Esophagus (tissue), 2 donors: ENCODE measurements at regions not wholly inside any gene's neighbourhood (a gene's known extent, or its start where the extent isn't known, plus 50 kb on each side); places are given as distances from the start of the nearest gene placed in this dataset.

ENCODE experiments used
- H3K27ac ChIP-seq, 2 donors: one replicate each; pipeline ENCODE4 v1.5.1; 2013; ENCODE audit warnings: low read depth in 2 of 2, mild to moderate bottlenecking in 2 of 2, inconsistent platforms in 1 of 2, low read length in 1 of 2, moderate library complexity in 1 of 2
- H3K27me3 ChIP-seq, 2 donors: one replicate each; pipeline ENCODE4 v1.6.1; 2013; ENCODE audit warnings: low read length in 2 of 2, control low read depth in 1 of 2, mild to moderate bottlenecking in 1 of 2; ENCODE audit not compliant: insufficient read depth in 2 of 2, control insufficient read depth in 1 of 2
- H3K36me3 ChIP-seq, 2 donors: one replicate each; pipeline ENCODE4 v1.6.1; 2013; ENCODE audit warnings: low read length in 1 of 2; ENCODE audit not compliant: control insufficient read depth in 2 of 2, insufficient read depth in 2 of 2
- H3K4me1 ChIP-seq, 2 donors: one replicate each; pipeline ENCODE4 v1.6.1; 2013; ENCODE audit warnings: low read length in 1 of 2; ENCODE audit not compliant: control insufficient read depth in 2 of 2, insufficient read depth in 2 of 2
- H3K4me3 ChIP-seq, 2 donors: one replicate each; pipeline ENCODE4 v1.5.1; 2013; ENCODE audit warnings: low read length in 2 of 2, mild to moderate bottlenecking in 2 of 2, low read depth in 1 of 2, moderate library complexity in 1 of 2
- H3K9me3 ChIP-seq, 2 donors: one replicate each; pipeline ENCODE4 v1.6.1; 2013; ENCODE audit warnings: mild to moderate bottlenecking in 2 of 2, low read depth in 1 of 2, low read length in 1 of 2, moderate library complexity in 1 of 2; ENCODE audit not compliant: control insufficient read depth in 2 of 2, insufficient read depth in 1 of 2
- whole genome bisulfite sequencing, 2 donors: extraction: QIAGEN DNeasy Blood & Tissue Kit; methylation state at CpG; one replicate each; pipeline ENCODE4 v1.1.7; 2013; 5-methylcytosine and 5-hydroxymethylcytosine counted together
- donor health status: healthy with polysubstance abuse.
- donor health status: Bipolar disorder and iron deficiency.

DNA sequence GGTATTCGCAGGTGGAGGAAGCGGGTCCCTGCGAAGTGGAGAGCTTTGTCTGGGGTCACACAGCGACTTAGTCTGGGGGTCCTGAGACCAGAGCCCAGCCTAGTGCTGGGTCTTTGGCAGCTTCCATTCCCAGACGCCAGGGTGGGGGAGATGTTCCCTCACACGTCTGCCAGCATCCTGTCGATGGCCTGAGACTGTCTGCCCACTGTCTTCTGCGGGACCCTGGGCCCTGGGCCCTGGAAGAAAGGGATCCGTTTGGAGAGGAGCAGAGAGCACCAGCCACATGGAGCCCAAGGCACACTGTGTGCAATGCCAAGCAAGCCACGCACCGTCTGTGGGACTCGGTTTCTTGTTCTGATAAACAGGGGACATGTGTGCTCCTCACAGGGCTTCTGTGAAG lies 197.2 kb downstream of the KIF26A start:
- WGBS, 2 donors: 84 to 90% methylated on average over 12 of the region's 12 CpGs
- Histone ChIP-seq H3K27me3 (peaks cover 0 to 3% of the 10 kb centered on the region in 2 donors), H3K4me3 (no peak overlapping the region), H3K27ac (no peak overlapping the region), H3K4me1 (no peaks in the 10 kb centered on the region), H3K36me3 (no peaks in the 10 kb centered on the region), H3K9me3 (peaks cover 2 to 6% of the 10 kb centered on the region in 2 donors)

DNA sequence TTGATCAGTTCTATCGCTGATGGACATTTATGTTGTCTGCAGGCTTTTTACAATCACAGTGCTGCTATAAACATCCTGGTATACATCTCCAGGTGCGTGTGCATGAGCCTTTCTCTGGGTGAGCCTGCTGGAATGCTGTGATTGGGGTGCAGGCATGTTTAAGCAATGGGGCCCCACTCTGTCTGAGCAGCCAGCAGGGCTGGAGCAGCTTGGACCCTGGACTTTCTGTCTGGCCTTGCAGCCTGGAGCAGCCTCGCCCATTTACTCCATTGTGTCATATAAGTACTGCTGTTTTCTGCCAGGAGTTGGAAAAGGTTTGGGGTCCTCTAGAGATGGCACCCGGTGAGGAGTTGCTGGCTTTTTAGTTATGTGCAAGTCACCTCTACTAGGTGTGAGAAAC lies 199.0 kb downstream of the KIF26A start:
- H3K27me3 ChIP-seq: peaks cover 0 to 3% of the 10 kb centered on the region in 2 donors
- H3K4me1 ChIP-seq: no peaks in the 10 kb centered on the region
- H3K4me3 ChIP-seq: no peak overlapping the region
- no peaks in the 10 kb centered on the region for H3K36me3 ChIP-seq
- H3K27ac ChIP-seq: no peak overlapping the region
- peaks cover 0 to 2% of the 10 kb centered on the region in 2 donors for H3K9me3 ChIP-seq
- WGBS, 2 donors: 79 to 81% methylated on average over 4 of the region's 4 CpGs

DNA sequence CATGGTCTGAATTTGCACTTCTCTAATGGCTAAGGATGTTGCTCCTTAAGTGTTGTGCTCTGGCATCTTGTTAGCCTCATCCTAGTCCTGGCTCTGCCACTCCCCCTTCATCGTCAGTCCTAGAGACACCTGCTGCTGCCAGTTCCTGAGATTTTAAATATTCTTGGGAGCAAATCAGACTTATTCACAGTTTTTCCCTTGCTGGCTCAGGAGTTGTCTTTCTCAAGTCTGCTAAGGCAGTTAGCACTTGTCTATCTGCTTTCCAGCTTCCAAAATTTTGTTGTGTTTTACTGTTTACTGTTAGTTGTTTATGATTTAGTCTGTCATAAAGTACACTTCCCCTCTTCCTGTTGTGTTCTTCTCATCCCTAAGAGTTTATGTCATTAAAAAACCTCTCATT lies 201.0 kb downstream of the KIF26A start:
- 63 to 65% methylated on average over 1 of the region's 1 CpG for WGBS, 2 donors
- Histone ChIP-seq H3K4me3 (no peak overlapping the region), H3K36me3 (no peaks in the 10 kb centered on the region), H3K27ac (no peak overlapping the region), H3K4me1 (no peaks in the 10 kb centered on the region), H3K9me3 (peaks cover 0 to 2% of the 10 kb centered on the region in 2 donors), H3K27me3 (peaks cover 0 to 3% of the 10 kb centered on the region in 2 donors)

DNA sequence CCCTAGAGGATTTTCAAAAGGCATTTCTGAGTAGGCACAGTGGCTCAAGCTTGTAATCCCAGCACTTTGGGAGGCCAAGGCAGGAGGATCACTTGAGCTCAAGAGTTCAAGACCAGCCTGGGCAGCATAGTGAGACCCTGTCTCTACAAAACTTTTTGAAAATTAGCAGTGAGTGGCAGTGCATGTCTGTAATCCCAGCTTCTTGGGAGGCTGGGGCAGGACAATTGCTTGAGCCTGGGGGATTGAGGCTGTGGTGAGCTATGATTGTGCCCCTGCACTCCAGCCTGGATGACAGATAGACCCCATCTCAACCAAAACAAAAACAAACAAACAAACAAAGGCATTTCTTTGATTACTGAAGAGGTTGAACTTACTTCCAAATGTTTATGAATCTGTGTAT lies 201.4 kb downstream of the KIF26A start:
- Histone ChIP-seq H3K27me3 (peaks cover 0 to 3% of the 10 kb centered on the region in 2 donors), H3K27ac (no peak overlapping the region), H3K4me3 (no peak overlapping the region), H3K4me1 (no peaks in the 10 kb centered on the region), H3K9me3 (peaks cover 0 to 2% of the 10 kb centered on the region in 2 donors), H3K36me3 (no peaks in the 10 kb centered on the region)

DNA sequence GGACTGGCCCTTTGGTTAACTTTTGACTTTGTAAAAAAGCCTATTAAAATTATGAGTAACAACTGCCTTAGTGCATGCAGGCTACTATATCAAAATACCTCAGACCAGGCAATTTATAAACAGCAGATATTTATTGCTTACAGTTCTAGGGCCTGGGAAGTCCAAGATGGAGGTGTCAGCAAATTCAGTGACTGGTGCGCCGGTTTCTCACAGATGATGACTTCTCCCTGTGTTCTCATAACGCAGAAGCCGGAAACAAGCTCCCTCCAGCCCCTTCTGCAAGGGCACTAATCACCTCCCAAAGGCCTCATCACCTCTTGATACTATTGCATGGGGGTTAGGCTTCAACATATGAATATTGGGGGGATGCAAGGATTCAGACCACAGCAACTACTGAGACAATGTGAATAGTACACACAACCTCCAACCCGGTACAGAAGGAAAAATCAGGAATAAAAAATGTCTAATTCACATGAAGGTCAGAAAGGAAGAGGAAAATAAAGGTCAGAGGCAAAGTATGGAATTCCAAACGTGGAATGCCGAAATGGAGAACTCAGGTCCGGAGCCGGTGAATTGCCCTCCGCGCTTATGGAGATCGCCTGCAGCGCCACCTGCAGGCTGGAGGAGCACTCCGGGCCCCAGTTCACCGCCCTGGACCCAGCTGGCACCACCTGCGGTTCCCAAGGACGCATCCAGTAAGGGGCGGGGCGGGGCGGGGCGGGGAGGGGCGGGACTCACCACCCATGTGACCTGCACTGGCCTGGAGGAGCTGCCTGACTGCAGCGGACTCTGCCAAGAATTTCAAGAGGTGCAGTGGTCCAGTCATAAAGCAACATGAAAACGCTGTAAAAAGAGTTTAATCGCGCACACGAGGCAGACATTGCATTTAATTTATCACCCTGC lies 203.4 kb downstream of the KIF26A start:
- 57 to 59% methylated on average over 27 of the region's 27 CpGs for WGBS, 2 donors
- Histone ChIP-seq H3K4me1 (no peaks in the 10 kb centered on the region), H3K27ac (no peak overlapping the region), H3K27me3 (peaks cover 0 to 3% of the 10 kb centered on the region in 2 donors), H3K4me3 (no peak overlapping the region), H3K9me3 (peaks cover 0 to 2% of the 10 kb centered on the region in 2 donors), H3K36me3 (no peaks in the 10 kb centered on the region)

DNA sequence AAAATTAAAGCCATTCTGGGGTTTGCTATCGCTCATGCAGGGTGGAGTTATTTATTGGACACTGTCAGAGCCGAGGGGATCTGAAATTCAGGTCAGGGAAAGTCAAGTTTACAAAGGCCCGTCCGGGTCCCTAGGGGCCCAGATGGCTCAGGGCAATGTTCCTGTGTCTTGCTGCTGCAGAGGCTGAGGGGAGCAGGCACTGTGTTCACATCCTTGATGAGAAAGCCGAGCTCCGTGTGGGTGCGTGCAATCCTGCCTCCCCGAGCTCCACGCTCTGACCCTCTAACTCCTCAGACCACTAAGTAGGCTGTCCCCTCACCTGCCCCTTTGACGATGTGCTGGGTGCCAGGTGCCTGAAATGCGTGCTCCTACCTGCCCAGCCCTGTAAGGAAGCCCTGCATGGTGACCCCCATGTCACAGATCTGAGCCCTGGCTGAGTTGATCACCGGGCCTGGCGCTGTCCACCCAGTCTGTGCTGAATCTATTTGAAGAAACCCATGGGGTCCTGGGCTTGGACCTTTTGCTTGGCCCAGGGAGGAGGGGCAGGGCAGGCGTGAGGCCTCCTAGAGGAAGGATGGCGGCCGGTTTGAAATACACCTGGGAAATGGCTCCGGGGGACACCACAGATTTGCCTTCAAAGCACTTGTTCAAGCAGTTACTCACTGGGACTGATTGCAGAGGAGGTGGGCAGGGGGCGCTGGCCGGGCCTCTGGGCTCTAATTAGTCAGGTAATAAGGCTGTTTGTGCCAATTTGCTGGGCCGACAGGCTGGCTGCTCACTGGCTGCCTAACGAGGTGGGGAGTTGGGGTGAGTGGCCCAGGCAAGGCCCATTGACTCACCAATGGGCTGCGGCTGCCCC lies 204.3 kb downstream of the KIF26A start:
- WGBS, 2 donors: 68 to 70% methylated on average over 22 of the region's 22 CpGs
- Histone ChIP-seq H3K4me3 (no peak overlapping the region), H3K9me3 (no peaks in the 10 kb centered on the region), H3K36me3 (no peaks in the 10 kb centered on the region), H3K27me3 (peaks cover 0 to 3% of the 10 kb centered on the region in 2 donors), H3K4me1 (no peaks in the 10 kb centered on the region), H3K27ac (no peak overlapping the region)

DNA sequence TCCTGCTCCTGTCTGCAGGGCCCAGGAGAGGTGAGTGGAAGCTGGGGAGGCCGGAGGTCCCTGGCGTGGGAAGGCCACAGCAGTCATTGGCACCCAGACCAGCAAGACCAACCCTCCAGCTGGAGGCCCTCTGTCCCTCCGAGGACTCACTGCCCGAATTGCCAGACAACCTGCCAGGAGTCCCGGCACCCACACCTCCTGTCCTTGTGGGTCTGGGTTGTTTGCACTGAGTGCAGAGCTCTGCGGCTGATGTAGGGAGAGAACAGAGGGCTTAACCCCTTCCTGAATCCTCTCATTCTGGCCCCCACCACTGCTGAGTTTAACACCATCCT lies 204.9 kb downstream of the KIF26A start:
- no peaks in the 10 kb centered on the region for H3K36me3 ChIP-seq
- no peaks in the 10 kb centered on the region for H3K4me1 ChIP-seq
- H3K27me3 ChIP-seq: peaks cover 0 to 3% of the 10 kb centered on the region in 2 donors
- H3K27ac ChIP-seq: no peak overlapping the region
- H3K4me3 ChIP-seq: no peak overlapping the region
- 74 to 78% methylated on average over 6 of the region's 6 CpGs for WGBS, 2 donors
- H3K9me3 ChIP-seq: no peaks in the 10 kb centered on the region

DNA sequence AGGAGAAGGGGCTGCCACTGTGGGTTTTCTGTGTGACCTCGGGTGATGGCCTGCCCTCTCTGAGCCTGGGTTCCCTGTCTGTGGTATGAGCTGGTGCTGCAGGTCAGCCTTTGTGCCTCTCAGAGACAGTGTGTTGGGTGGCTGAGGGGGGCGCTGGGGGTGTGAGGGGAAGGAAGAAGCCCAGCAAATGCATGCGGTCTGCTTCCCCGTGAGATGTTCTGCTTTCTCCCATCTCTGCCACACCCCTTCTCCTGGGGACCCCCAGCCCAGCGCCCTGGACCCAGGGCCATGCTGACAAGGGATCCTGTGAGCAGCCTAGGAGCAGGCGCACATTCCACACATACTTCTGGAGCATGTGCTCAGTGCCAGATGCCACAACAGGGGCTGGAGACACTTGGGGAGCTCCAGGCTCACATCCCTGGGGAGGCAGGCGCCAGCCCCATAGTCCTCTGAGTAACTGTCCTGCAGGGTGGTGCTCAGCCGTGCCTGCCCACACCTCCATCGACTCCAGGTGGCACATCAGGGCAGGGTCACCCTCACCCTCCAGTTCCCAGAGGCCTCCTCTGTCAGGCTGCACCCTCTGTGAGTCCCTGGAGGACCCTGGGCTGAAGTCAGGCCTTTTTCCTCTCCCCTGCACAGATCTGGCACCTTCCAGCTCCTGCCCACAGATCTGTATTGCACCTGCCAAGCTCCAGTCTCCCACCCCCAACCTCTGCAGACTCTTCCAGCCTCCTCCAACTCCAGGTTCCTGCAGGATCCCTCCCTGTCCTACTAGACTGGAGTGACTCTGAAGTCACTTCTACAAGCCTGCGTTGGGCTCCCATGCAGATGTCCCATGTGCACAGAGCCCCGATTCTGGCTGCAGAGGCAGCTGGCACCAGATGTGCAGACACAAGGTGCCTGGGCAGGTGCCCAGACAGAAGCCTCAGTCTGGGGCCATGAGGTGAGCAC lies 205.6 kb downstream of the KIF26A start:
- no peaks in the 10 kb centered on the region for H3K4me1 ChIP-seq
- H3K27ac ChIP-seq: no peak overlapping the region
- WGBS, 2 donors: 70 to 73% methylated on average over 11 of the region's 11 CpGs
- no peak overlapping the region for H3K4me3 ChIP-seq
- peaks cover 0 to 3% of the 10 kb centered on the region in 2 donors for H3K27me3 ChIP-seq
- H3K9me3 ChIP-seq: no peaks in the 10 kb centered on the region
- no peaks in the 10 kb centered on the region for H3K36me3 ChIP-seq
